ENCODE measurements at regions not wholly inside any gene's neighbourhood (a gene's known extent, or its start where the extent isn't known, plus 50 kb on each side); places are given as distances from the start of the nearest gene placed in this dataset.

DNA sequence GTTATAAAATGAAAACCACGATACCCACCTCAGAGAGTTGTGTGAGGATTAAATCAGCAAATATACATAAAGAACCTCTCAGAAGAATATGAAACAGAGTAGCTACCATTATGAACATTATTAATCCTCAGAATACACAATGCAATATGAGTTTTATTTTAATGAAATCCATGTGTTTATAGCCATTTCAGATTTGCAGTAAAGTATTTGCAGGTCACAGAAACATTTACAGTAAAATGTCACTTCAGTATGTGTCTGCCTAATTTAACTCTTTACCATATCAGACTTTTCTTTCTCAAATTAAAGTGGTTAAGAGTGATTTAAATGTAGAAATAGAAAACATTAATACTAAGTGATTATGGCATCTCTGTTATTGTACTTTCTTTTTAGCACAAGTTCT, 365.2 kb upstream of the MPDZ start:
- TF ChIP-seq EZH2 (IDR thresholded peaks at IDR 0.05; ENCODE audit: borderline replicate concordance, insufficient read depth, low read depth, low read length, poor library complexity, severe bottlenecking): no peak
- no peak for TF ChIP-seq CTCF (IDR thresholded peaks at IDR 0.05)

Measured in B cell (primary cell).